Epithelial cell of esophagus (primary cell): ENCODE measurements at regions not wholly inside any gene's neighbourhood (a gene's known extent, or its start where the extent isn't known, plus 50 kb on each side); places are given as distances from the start of the nearest gene placed in this dataset.

Experiments
- DNase-seq: peaks from one replicate; pipeline ENCODE4 v3.0.0; 2010; ENCODE audit warnings: low read depth
- H3K4me3 ChIP-seq: 2 replicates; pipeline ENCODE4 v1.5.1; 2011; ENCODE audit warnings: mild to moderate bottlenecking, low read length, control low read depth
- CTCF ChIP-seq: IDR thresholded peaks from 2 replicates; pipeline ENCODE4 v1.5.1; 2011; ENCODE audit warnings: low read depth, mild to moderate bottlenecking, low read length, control low read depth, inconsistent platforms; ENCODE audit not compliant: insufficient read depth; ENCODE audit errors: missing control alignments

GRCh38 chr1:229111703-229112319, 159.1 kb upstream of the RAB4A start:
- no peak for DNase-seq

GRCh38 chr1:229112832-229113548, 157.9 kb upstream of the RAB4A start:
- no peak for TF ChIP-seq CTCF
- H3K4me3 ChIP-seq: no peak overlapping the region
- DNase-seq: no peak

More at GRCh38 chr1:229111703-229112319, 159.1 kb upstream of the RAB4A start:
- H3K4me3 ChIP-seq: no peak overlapping the region
- TF ChIP-seq CTCF: no peak

- no peak for TF ChIP-seq CTCF
- no peak overlapping the region for H3K4me3 ChIP-seq
- DNase-seq: no peak
These were observed 156.6 kb upstream of the RAB4A start for GRCh38 chr1:229114315-229114714.

- H3K4me3 ChIP-seq: no peak overlapping the region
- TF ChIP-seq CTCF: no peak
- DNase-seq: no peak
These were observed 156.0 kb upstream of the RAB4A start for GRCh38 chr1:229114850-229115365.

GRCh38 chr1:229116114-229116513, 154.8 kb upstream of the RAB4A start:
- H3K4me3 ChIP-seq: no peak overlapping the region
- DNase-seq: no peak
- no peak for TF ChIP-seq CTCF

- peak; percentile 3 for DNase-seq
- no peak overlapping the region for H3K4me3 ChIP-seq
- TF ChIP-seq CTCF: no peak
These were observed 153.1 kb upstream of the RAB4A start for GRCh38 chr1:229117664-229118300.
